GM18498 (cell line): ENCODE measurements at regions not wholly inside any gene's neighbourhood (a gene's known extent, or its start where the extent isn't known, plus 50 kb on each side); places are given as distances from the start of the nearest gene placed in this dataset.
"Not testable (repeated sequence)": the region's sequence is repeated elsewhere in the genome, so short reads cannot be mapped to it uniquely, and the experiment has no call there.

Experiments used
- ATAC-seq: cut with Tn5 transposase; IDR thresholded peaks from one replicate; pipeline ENCODE4 v1.9.1; 2021; ENCODE audit warnings: mild to moderate bottlenecking, moderate library complexity; ENCODE audit not compliant: unreplicated experiment

DNA sequence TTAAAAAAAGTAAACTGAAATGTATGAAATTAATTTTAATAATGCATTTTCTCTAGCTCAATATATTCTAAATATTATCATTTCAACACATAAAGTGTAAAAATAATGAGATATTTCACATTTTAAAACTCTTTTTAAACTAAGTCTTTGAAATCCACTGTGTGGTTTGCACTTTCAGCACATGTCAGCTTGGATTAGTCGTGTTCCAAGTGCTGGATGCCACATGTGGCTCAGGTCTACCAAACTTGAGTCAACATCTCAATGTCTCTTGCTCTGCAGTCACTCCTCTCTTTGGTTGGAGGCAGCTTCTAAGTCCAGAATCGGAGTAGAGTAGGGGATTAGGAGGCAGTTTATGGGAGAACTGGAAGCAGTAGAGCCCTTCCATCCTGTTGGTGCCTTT lies 173.7 kb upstream of the ANKRD55 start:
- no peak for ATAC-seq

GRCh38 chr5:56406221-56406620 lies 173.1 kb upstream of the ANKRD55 start:
- no peak for ATAC-seq

DNA sequence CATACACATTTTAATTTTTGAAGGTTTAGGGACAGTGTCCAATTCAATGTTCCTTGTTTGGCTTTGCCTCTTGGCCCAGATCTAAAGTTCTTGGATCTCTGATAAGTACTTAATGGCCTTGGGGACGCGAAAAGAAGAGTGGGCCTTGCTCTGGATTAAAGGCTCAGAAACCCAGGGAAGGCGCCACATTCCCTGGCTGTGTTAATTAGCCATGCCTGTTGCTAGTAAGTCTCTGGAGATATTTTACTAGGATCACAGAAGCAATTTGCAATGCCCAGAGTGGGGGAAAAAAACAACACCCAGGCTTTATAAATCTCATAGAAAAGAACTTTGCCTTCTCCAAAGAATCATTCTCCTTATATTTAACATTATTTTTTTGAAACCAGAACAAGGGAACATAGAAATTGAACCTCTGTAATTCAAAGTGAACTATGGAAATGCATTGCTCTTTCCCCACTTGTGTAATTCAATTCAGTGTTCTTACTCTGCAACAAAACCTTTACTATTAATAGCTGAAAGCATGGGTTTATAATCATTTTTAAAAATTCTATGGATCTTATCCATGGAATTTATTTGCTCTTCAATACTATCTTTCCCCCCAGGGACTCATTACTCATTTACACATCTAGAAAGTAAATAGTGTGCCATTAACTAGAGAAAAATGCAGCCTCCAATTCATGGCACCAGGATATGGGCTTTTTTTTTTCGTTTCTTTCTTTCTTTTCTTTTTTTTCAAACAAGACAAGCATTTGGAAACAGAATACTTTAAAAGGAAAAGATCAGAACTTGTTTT lies 172.2 kb upstream of the ANKRD55 start:
- no peak for ATAC-seq

- no peak for ATAC-seq
Observed at GRCh38 chr5:56402266-56403220, 169.4 kb upstream of the ANKRD55 start.

- ATAC-seq, result not testable (repeated sequence)
Observed at GRCh38 chr5:56397796-56398195, 164.7 kb upstream of the ANKRD55 start.

DNA sequence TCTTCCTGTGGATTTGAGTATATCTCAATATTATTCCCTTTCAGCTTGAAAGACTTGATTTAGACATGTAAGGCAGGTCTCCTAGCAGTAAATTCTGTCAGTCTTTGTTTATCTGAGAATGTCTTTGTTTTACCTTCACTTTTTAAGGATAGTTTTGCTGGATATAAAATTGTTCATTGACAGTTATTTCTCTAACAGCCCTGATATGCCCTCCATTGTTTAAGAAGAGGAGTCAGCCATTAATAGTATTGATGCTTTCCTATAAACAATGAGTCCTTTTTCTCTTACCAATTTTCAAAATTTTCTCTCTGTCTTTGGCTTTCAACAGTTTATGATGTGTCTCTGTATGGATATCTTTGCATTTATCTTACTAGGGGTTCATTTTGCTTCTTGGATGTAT lies 163.5 kb upstream of the ANKRD55 start:
- no peak for ATAC-seq

GRCh38 chr5:56389261-56389660 lies 156.1 kb upstream of the ANKRD55 start:
- no peak for ATAC-seq

DNA sequence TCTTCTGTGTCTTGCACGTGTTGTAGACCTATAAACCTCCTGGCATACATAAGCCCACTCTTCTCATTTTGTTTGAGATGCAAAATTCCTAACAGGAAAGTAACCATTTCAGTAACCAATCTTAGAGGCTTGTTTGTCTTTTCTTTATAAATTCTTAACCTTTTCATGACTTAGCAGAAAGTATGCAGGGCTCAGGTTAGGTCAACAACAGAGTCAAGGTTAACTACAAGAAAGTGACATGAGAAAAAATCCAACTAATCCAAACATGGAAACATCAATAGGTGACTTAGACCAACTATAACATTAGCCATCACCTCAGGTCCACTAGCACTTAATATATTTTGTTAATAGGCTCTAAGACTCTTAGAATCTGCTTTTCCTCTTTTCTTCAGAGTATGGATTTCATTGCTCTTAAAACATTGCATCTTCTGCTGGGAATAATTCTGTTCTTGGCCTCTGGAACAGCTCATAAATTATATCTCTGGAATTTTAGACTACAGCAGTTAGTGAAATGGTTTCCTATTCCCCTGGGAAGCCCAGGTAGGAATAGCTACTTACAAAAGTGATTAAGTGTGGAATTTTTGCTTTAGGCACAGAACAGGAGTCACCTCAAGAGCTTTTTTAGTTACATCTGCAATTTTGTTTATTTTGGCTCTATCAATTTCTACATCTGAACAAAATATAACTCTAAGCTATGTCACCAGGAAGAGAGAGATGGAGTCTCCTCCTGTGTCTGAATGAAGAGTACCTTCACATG lies 155.3 kb upstream of the ANKRD55 start:
- no peak for ATAC-seq

DNA sequence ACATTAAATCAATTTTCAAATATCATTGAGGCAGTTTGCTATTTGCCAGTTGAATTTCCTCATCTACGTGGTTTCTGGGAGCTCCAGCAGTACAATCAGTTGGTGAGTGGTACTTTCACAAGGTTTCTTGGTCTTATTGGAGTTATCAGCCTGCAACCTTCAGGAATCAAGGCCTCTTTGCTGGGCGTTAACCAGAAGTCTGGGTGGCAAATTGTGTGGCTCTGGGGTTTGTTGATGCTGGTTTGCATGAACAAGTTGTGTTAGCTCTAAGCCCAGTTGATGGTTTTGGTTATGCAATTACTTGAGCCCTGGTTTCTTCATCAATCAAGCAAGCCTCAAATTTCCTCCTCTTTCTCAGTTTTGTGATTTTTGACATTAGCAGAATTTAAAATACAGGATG lies 152.9 kb upstream of the ANKRD55 start:
- no peak for ATAC-seq

DNA sequence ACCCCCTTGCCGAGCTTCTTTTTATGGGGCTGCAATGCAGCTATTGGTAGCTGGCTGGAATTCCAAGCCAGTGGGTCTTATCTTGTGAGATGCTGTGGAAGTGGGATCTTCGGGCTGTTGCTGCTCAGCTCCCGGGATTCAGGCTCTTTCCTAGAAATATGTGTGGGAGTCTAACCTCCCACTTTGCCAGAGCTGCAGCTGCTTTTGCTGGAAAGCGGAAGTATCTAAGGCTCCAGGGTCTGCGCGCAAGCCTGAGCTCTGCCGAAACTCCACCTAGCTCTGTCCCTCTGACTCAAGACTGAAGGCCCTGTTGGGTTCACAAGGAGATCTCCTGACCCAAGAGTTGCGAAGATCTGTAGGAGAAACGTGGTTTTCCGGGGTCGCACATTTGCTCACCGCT lies 151.1 kb upstream of the ANKRD55 start:
- no peak for ATAC-seq

GRCh38 chr5:56383761-56384160 lies 150.6 kb upstream of the ANKRD55 start:
- no peak for ATAC-seq

- no peak for ATAC-seq
Observed at GRCh38 chr5:56382896-56383295, 149.8 kb upstream of the ANKRD55 start.

- ATAC-seq, result no peak
Observed at GRCh38 chr5:56377573-56377972, 144.4 kb upstream of the ANKRD55 start.

DNA sequence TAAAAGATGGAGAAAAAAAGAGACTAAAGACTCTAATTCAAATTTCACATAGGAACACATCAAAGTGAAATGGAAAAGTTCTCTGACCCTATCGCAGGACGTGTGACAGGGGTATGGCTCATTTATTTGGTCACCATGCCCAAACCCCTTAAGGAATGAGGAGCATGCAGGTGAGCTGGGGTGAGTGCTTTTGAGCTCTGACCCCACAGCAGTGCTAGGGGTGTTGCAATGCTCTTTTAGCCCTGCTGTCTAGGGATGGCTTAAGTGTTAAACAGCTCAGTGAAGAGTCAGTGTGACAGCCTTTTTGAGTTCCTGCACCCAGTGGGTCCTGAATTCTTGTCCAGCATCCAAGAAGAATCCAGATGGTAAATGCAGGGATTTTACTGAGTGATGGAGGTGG lies 143.0 kb upstream of the ANKRD55 start:
- no peak for ATAC-seq

- ATAC-seq, result no peak
Observed at GRCh38 chr5:56375011-56375410, 141.9 kb upstream of the ANKRD55 start.

- ATAC-seq, result not testable (repeated sequence)
Observed at GRCh38 chr5:56372491-56372890, 139.4 kb upstream of the ANKRD55 start.

DNA sequence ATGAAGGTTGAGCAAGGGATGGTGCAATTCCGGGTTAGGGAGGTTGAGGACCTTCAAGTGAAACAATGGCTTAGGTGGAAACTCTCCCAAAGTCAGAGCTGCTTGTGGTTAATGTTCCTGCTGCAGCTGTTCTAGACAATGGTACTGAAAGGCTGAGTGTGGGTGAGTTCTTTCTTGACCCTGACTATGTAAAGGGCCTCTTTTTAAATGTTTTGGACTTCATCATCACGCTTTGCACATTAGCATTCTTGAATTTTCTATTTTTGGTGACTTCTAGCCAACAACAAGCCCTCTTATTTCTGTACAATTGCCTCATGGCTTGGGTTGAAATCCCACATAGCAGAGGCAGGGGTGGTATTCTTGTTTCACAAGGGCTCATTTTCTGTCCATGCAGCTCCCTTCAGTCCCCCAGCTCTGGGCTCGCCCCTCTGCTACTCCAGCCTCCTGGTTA lies 136.3 kb upstream of the ANKRD55 start:
- ATAC-seq, result no peak

- no peak for ATAC-seq
Observed at GRCh38 chr5:56367748-56368147, 134.6 kb upstream of the ANKRD55 start.

DNA sequence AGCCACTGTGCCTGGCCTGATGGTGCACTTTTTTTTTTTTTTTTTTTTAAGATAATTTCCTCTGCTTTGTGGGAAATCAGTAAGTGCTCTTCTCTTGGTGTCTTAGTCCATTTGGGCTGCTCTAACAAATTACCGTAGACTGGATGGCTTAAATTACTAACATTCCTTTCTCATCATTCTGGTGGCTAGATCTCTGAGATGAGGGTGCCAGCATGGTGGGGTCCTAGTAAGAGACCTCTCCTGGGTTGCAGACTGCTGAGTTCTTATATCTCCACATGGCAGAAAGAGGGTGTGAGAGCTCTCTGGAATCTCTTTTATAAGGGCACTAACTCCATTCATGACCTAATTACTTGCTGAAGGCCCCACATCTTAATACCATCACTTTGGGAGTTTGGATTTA lies 133.9 kb upstream of the ANKRD55 start:
- ATAC-seq, result no peak

DNA sequence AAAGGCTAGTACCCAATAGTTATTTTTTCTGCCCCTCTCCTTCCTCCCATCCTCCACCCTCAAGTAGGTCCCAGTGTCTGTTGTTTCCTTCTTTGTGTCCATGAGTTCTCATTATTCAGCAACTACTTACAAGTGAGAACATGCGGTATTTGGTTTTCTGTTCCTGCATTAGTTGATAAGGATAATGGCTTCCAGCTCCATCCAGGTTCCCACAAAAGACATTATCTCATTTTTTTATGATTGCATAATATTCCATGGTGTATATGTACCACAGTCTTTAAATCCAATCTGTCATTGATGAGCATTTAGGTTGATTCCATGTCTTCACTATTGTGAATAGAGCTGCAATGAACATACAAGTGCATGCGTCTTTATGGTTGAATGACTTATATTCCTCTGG lies 128.3 kb upstream of the ANKRD55 start:
- no peak for ATAC-seq

- ATAC-seq, result no peak
Observed at GRCh38 chr5:56360816-56361215, 127.7 kb upstream of the ANKRD55 start.
